H9 (cell line): ENCODE measurements at regions not wholly inside any gene's neighbourhood (a gene's known extent, or its start where the extent isn't known, plus 50 kb on each side); places are given as distances from the start of the nearest gene placed in this dataset.

Source experiments
- DNase-seq: peaks from one replicate; pipeline ENCODE4 v3.0.0-alpha.2; 2017
- H2AFZ ChIP-seq: one replicate; pipeline ENCODE4 v1.6.1; 2013; ENCODE audit warnings: mild to moderate bottlenecking, low read length, control low read depth, moderate library complexity
- H2AK5ac ChIP-seq: 2 replicates; pipeline ENCODE4 v1.6.1; 2013; ENCODE audit warnings: low read length, control low read depth, mixed read lengths; ENCODE audit not compliant: insufficient read length
- H2BK120ac ChIP-seq: one replicate; pipeline ENCODE4 v1.6.1; 2013; ENCODE audit warnings: low read depth, mild to moderate bottlenecking, low read length, control low read depth, inconsistent platforms; ENCODE audit not compliant: poor library complexity, severe bottlenecking
- H2BK12ac ChIP-seq: 2 replicates; pipeline ENCODE4 v1.6.1; 2013; ENCODE audit warnings: low read length, control low read depth, mixed read lengths, low read depth; ENCODE audit not compliant: insufficient read length
- H2BK15ac ChIP-seq: 2 replicates; pipeline ENCODE4 v1.6.1; 2013; ENCODE audit warnings: low read depth, low read length, control low read depth
- H2BK20ac ChIP-seq: one replicate; pipeline ENCODE4 v1.6.1; 2013; ENCODE audit warnings: low read depth, mild to moderate bottlenecking, low read length, control low read depth, inconsistent platforms; ENCODE audit not compliant: poor library complexity, severe bottlenecking
- H2BK5ac ChIP-seq: 2 replicates; pipeline ENCODE4 v1.6.1; 2013; ENCODE audit warnings: low read length, control low read depth, mixed read lengths; ENCODE audit not compliant: insufficient read length
- H3K14ac ChIP-seq: 2 replicates; pipeline ENCODE4 v1.6.1; 2013; ENCODE audit warnings: low read length, control low read depth; ENCODE audit not compliant: insufficient read depth
- H3K18ac ChIP-seq: 2 replicates; pipeline ENCODE4 v1.6.1; 2013; ENCODE audit warnings: low read depth, mild to moderate bottlenecking, mixed read lengths, low read length, control low read depth; ENCODE audit not compliant: insufficient read length
- H3K23ac ChIP-seq: 2 replicates; pipeline ENCODE4 v1.6.1; 2013; ENCODE audit warnings: low read length, control low read depth, mixed read lengths, low read depth; ENCODE audit not compliant: insufficient read length
- H3K23me2 ChIP-seq: 2 replicates; pipeline ENCODE4 v1.6.1; 2013; ENCODE audit warnings: low read depth, mild to moderate bottlenecking, mixed read lengths, low read length, control low read depth; ENCODE audit not compliant: insufficient read length, poor library complexity, severe bottlenecking
- H3K27ac ChIP-seq: 2 replicates; pipeline ENCODE4 v1.5.1; 2013; ENCODE audit warnings: low read length, control low read depth, mixed read lengths, low read depth; ENCODE audit not compliant: insufficient read length
- H3K27me3 ChIP-seq: 2 replicates; pipeline ENCODE4 v1.6.1; 2013; ENCODE audit warnings: low read length, control low read depth, inconsistent platforms; ENCODE audit not compliant: insufficient read depth
- H3K4ac ChIP-seq: 2 replicates; pipeline ENCODE4 v1.6.1; 2013; ENCODE audit warnings: low read depth, mild to moderate bottlenecking, control low read depth, inconsistent platforms, low read length, moderate library complexity
- H3K4me1 ChIP-seq: 2 replicates; pipeline ENCODE4 v1.6.1; 2013; ENCODE audit warnings: low read length, control low read depth, inconsistent platforms; ENCODE audit not compliant: insufficient read depth
- H3K4me2 ChIP-seq: 2 replicates; pipeline ENCODE4 v1.6.1; 2013; ENCODE audit warnings: low read length, control low read depth, mixed read lengths; ENCODE audit not compliant: insufficient read length, insufficient read depth
- H3K56ac ChIP-seq: 2 replicates; pipeline ENCODE4 v1.6.1; 2013; ENCODE audit warnings: low read depth, mild to moderate bottlenecking, mixed read lengths, low read length, control low read depth; ENCODE audit not compliant: insufficient read length
- H3K79me1 ChIP-seq: 2 replicates; pipeline ENCODE4 v1.6.1; 2013; ENCODE audit warnings: low read depth, mild to moderate bottlenecking, moderate library complexity, low read length, control low read depth, inconsistent platforms; ENCODE audit not compliant: insufficient read depth, poor library complexity, severe bottlenecking
- H3K79me2 ChIP-seq: 2 replicates; pipeline ENCODE4 v1.6.1; 2013; ENCODE audit warnings: low read length, control low read depth, inconsistent platforms; ENCODE audit not compliant: insufficient read depth
- H3K9ac ChIP-seq: 2 replicates; pipeline ENCODE4 v1.6.1; 2013; ENCODE audit warnings: low read length, control low read depth, mixed read lengths; ENCODE audit not compliant: insufficient read length; ENCODE audit errors: extremely low read depth
- H3K9me3 ChIP-seq: one replicate; pipeline ENCODE4 v1.6.1; 2013; ENCODE audit warnings: low read depth, low read length, inconsistent platforms; ENCODE audit not compliant: control insufficient read depth
- H3T11ph ChIP-seq: one replicate; pipeline ENCODE4 v1.6.1; 2013; ENCODE audit warnings: mild to moderate bottlenecking, low read length, control low read depth, inconsistent platforms
- H4K20me1 ChIP-seq: one replicate; pipeline ENCODE4 v1.6.1; 2013; ENCODE audit not compliant: control insufficient read depth, insufficient read length, insufficient read depth
- H4K5ac ChIP-seq: 2 replicates; pipeline ENCODE4 v1.6.1; 2013; ENCODE audit warnings: low read depth, mild to moderate bottlenecking, mixed read lengths, low read length, control low read depth; ENCODE audit not compliant: insufficient read length
- H4K8ac ChIP-seq: replicated peaks from 2 replicates; pipeline ENCODE4 v1.6.1; 2013; ENCODE audit warnings: low read length, control low read depth, mixed read lengths, low read depth; ENCODE audit not compliant: insufficient read length
- H4K91ac ChIP-seq: 2 replicates; pipeline ENCODE4 v1.6.1; 2013; ENCODE audit warnings: low read depth, mild to moderate bottlenecking, moderate library complexity, mixed read lengths, low read length, control low read depth; ENCODE audit not compliant: insufficient read length
- H3K27ac Mint-ChIP-seq, 3 experiments: 2 replicates in 2 of 3; 3 replicates in 1 of 3; pipeline ENCODE4 v1.8.0; 2020 to 2021; ENCODE audit warnings: mixed read lengths in 3 of 3, mild to moderate bottlenecking in 1 of 3, moderate library complexity in 1 of 3
- H3K27me3 Mint-ChIP-seq: 2 replicates; pipeline ENCODE4 v1.8.0; 2021; ENCODE audit warnings: low read depth, mild to moderate bottlenecking, moderate library complexity, mixed read lengths
- H3K36me3 Mint-ChIP-seq, 3 experiments: 2 replicates in 2 of 3; 3 replicates in 1 of 3; pipeline ENCODE4 v1.8.0; 2020 to 2021; ENCODE audit warnings: low read depth in 3 of 3, mixed read lengths in 3 of 3; ENCODE audit not compliant: insufficient read depth in 1 of 3
- H3K4me1 Mint-ChIP-seq, 2 experiments: 2 replicates each; pipeline ENCODE4 v1.8.0; 2020; ENCODE audit warnings: mixed read lengths in 2 of 2
- H3K4me3 Mint-ChIP-seq, 2 experiments: 2 replicates in 1 of 2; 3 replicates in 1 of 2; pipeline ENCODE4 v1.8.0; 2020 to 2021; ENCODE audit warnings: mild to moderate bottlenecking in 2 of 2, mixed read lengths in 2 of 2, moderate library complexity in 1 of 2
- H3K9me3 Mint-ChIP-seq, 2 experiments: 2 replicates in 1 of 2; 3 replicates in 1 of 2; pipeline ENCODE4 v1.8.0; 2020; ENCODE audit warnings: mild to moderate bottlenecking in 2 of 2, mixed read lengths in 2 of 2, moderate library complexity in 1 of 2
- WGBS: extraction: QIAGEN DNeasy Blood & Tissue Kit; methylation state at CpG from one replicate; pipeline ENCODE4 v1.1.7; 2013; ENCODE audit warnings: missing lambda C conversion rate, low lambda C conversion rate, mixed read lengths; ENCODE audit not compliant: insufficient read length; ENCODE audit errors: extremely low coverage; 5-methylcytosine and 5-hydroxymethylcytosine counted together
- TF ChIP-seq, protein P1 (sequence below): fragments of 200-600 bp; sonication (generic); conservative IDR thresholded peaks from 3 replicates; pipeline ENCODE4 v1.8.0; 2021; ENCODE audit warnings: antibody characterized with exemption, mild to moderate bottlenecking

DNA sequence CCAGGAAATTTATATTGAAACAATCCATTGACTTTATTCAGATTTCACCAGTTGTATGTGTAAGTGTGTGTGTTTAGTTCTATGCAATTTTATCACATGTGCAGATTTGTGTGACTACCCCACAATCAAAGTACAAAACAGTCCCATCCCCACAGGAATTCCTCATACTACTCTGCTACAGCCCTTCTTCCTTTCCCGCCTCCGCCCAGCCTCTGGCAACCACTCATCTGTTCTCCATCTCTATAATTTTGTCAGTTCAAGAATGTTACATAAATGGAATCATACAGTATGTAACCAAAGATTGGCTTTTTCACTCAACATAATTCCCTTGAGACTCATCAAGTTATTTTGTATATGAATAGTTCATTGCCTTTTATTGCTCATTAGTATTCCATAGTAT, 289.1 kb downstream of the GADD45G start:
- no peak overlapping the region for H3K4me2 ChIP-seq
- WGBS: no CpG with 5 or more reads among the region's 2 CpGs
- no peaks in the 10 kb centered on the region for H3K9me3 ChIP-seq
- no peaks in the 10 kb centered on the region for H3K79me2 ChIP-seq
- no peak overlapping the region for H2BK5ac ChIP-seq
- no peaks in the 10 kb centered on the region for H3K79me1 ChIP-seq
- Mint-ChIP-seq H3K27ac (no peak overlapping the region), H3K4me3 (no peak overlapping the region), H3K27me3 (peaks cover 6% of the 10 kb centered on the region; the same call in 1 of the 2 replicates), H3K9me3 (peaks cover 3 to 10% of the 10 kb centered on the region in 2 experiments; a peak in 1 of 5 replicates), H3K4me1 (peaks cover 0 to 9% of the 10 kb centered on the region in 2 experiments; a peak in 2 of 4 replicates), H3K36me3 (no peaks in the 10 kb centered on the region; a peak in 1 of 7 replicates)
- no peaks in the 10 kb centered on the region for H3K27me3 ChIP-seq
- no peak for DNase-seq
- H3K18ac ChIP-seq: no peak overlapping the region
- H4K20me1 ChIP-seq: no peaks in the 10 kb centered on the region
- H4K91ac ChIP-seq: no peak overlapping the region
- H3K27ac ChIP-seq: no peak overlapping the region
- no peaks in the 10 kb centered on the region for H3K23me2 ChIP-seq
- H2AK5ac ChIP-seq: no peak overlapping the region
- no peak overlapping the region for H3K4ac ChIP-seq
- no peak overlapping the region for H4K5ac ChIP-seq
- no peak overlapping the region for H2AFZ ChIP-seq
- no peak overlapping the region for H3T11ph ChIP-seq
- no peak overlapping the region for H3K23ac ChIP-seq
- no peak overlapping the region for H4K8ac ChIP-seq
- H2BK15ac ChIP-seq: no peak overlapping the region
- H3K14ac ChIP-seq: no peak overlapping the region
- H2BK120ac ChIP-seq: no peak overlapping the region
- no peak overlapping the region for H3K9ac ChIP-seq
- no peak overlapping the region for H2BK20ac ChIP-seq
- H3K4me1 ChIP-seq: no peaks in the 10 kb centered on the region
- TF ChIP-seq, protein P1, sequence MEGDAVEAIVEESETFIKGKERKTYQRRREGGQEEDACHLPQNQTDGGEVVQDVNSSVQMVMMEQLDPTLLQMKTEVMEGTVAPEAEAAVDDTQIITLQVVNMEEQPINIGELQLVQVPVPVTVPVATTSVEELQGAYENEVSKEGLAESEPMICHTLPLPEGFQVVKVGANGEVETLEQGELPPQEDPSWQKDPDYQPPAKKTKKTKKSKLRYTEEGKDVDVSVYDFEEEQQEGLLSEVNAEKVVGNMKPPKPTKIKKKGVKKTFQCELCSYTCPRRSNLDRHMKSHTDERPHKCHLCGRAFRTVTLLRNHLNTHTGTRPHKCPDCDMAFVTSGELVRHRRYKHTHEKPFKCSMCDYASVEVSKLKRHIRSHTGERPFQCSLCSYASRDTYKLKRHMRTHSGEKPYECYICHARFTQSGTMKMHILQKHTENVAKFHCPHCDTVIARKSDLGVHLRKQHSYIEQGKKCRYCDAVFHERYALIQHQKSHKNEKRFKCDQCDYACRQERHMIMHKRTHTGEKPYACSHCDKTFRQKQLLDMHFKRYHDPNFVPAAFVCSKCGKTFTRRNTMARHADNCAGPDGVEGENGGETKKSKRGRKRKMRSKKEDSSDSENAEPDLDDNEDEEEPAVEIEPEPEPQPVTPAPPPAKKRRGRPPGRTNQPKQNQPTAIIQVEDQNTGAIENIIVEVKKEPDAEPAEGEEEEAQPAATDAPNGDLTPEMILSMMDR: no peak
- no peak overlapping the region for H2BK12ac ChIP-seq
- H3K56ac ChIP-seq: no peak overlapping the region
